ENCODE measurements at regions not wholly inside any gene's neighbourhood (a gene's known extent, or its start where the extent isn't known, plus 50 kb on each side); places are given as distances from the start of the nearest gene placed in this dataset.

- TF ChIP-seq POLR2AphosphoS5 (IDR thresholded peaks at IDR 0.05; ENCODE audit: borderline replicate concordance, low read depth, low read length), result no peak
- no peak for TF ChIP-seq EZH2 (IDR thresholded peaks at IDR 0.05)
- TF ChIP-seq FOXP2 (optimal IDR thresholded peaks at IDR 0.05; ENCODE audit: control extremely low read depth, extremely low read length, insufficient read depth), result no peak
Measured at GRCh38 chr20:53797085-53797484, 203.4 kb upstream of the ZNF217 start.

Data from SK-N-MC (cell line).